ENCODE measurements at regions not wholly inside any gene's neighbourhood (a gene's known extent, or its start where the extent isn't known, plus 50 kb on each side); places are given as distances from the start of the nearest gene placed in this dataset.

DNA sequence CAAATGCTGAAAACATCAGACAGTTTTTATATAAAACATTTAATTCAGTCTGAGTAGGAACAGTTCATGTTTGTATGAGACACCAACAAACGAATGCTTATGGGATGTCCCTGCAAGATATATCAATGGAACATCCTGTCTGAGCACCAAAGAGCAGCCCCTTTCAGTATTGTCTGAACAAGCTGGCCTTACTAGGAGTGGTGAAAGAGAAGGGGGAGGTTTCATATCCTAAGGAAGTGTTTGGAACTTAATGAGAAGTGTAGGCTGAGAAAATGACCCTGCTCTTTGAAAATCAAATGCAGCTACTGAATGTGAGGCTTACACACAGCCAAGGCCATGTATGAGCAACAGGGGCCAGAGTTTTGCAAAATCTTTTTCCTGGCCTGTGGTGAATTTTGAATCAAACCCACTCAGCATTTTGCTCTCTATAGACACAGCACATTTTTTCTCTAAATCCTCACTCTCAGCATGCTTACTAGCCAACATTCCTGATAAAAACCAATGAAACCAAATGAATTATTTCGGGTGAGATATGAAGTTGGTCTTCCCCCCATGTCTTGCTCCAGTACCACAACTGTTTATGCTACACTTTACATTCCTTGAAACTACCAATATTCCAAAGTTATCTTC lies 119.4 kb downstream of the LUZP4 start:
- TF ChIP-seq EP300 (IDR thresholded peaks at IDR 0.05; ENCODE audit: borderline replicate concordance): no peak
- TF ChIP-seq, protein P1, sequence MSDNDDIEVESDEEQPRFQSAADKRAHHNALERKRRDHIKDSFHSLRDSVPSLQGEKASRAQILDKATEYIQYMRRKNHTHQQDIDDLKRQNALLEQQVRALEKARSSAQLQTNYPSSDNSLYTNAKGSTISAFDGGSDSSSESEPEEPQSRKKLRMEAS (IDR thresholded peaks at IDR 0.05): no peak
- no peak for TF ChIP-seq CREB1 (IDR thresholded peaks at IDR 0.05; ENCODE audit: low read depth)
- TF ChIP-seq, protein P2, sequence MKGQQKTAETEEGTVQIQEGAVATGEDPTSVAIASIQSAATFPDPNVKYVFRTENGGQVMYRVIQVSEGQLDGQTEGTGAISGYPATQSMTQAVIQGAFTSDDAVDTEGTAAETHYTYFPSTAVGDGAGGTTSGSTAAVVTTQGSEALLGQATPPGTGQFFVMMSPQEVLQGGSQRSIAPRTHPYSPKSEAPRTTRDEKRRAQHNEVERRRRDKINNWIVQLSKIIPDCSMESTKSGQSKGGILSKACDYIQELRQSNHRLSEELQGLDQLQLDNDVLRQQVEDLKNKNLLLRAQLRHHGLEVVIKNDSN (IDR thresholded peaks at IDR 0.05): no peak
- TF ChIP-seq RAD21 (IDR thresholded peaks at IDR 0.05; ENCODE audit: low read depth): no peak
- no peak for TF ChIP-seq REST (IDR thresholded peaks at IDR 0.05; ENCODE audit: low read depth)
- TF ChIP-seq CEBPB (IDR thresholded peaks at IDR 0.05): no peak
- no peak for TF ChIP-seq TCF12 (IDR thresholded peaks at IDR 0.05; ENCODE audit: low read depth)
- no peak for TF ChIP-seq EGR1 (IDR thresholded peaks at IDR 0.05)
- TF ChIP-seq FOXM1 (IDR thresholded peaks at IDR 0.05; ENCODE audit: borderline replicate concordance, low read depth): no peak
- TF ChIP-seq TAF1 (IDR thresholded peaks at IDR 0.05; ENCODE audit: low read depth): no peak
- no peak for TF ChIP-seq YY1 (IDR thresholded peaks at IDR 0.05; ENCODE audit: low read depth)
- no peak for TF ChIP-seq TEAD4 (IDR thresholded peaks at IDR 0.05)
